ENCODE measurements at regions not wholly inside any gene's neighbourhood (a gene's known extent, or its start where the extent isn't known, plus 50 kb on each side); places are given as distances from the start of the nearest gene placed in this dataset.
"Not testable (repeated sequence)": the region's sequence is repeated elsewhere in the genome, so short reads cannot be mapped to it uniquely, and the experiment has no call there.

DNA sequence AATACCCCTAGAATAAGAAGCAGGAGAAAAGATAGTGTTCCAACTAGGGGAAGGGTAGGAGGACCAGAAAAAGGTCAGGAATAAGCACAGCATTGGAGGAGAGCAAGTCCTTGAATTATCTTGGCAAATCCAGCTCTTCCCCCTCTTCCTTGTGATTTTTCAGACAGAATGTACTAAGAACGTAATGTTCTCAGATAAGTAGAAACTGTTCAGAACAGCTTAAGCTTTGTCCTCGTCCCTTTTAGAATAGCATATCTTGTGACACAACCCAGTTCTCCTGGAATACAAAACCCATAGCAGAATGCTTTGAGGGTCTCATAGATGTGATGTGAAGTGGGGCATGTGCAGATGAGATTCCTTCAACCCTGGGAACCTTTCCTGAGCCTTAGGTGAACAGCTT, 97.4 kb downstream of the EMB start:
- DNase-seq (ENCODE audit: low read depth) = no peak

GRCh38 chr5:50340757-50341156, 100.3 kb downstream of the EMB start:
- no peak for DNase-seq (ENCODE audit: low read depth)

DNA sequence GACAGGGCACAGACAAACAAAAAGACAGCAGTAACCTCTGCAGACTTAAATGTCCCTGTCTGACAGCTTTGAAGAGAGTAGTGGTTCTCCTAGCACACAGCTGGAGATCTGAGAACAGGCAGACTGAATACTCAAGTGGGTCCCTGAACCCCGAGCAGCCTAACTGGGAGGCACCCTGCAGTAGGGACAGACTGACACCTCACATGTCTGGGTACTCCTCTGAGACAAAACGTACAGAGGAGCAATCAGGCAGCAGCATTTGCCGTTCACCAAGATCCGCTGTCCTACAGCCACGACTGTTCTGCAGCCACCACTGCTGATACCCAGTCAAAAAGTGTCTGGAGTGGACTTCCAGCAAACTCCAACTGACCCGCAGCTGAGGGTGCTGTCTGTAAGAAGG, 110.5 kb downstream of the EMB start:
- not testable (repeated sequence) for DNase-seq (ENCODE audit: low read depth)

- no peak for DNase-seq (ENCODE audit: low read depth)
Measured at GRCh38 chr5:50328193-50328729, 112.8 kb downstream of the EMB start.

DNA sequence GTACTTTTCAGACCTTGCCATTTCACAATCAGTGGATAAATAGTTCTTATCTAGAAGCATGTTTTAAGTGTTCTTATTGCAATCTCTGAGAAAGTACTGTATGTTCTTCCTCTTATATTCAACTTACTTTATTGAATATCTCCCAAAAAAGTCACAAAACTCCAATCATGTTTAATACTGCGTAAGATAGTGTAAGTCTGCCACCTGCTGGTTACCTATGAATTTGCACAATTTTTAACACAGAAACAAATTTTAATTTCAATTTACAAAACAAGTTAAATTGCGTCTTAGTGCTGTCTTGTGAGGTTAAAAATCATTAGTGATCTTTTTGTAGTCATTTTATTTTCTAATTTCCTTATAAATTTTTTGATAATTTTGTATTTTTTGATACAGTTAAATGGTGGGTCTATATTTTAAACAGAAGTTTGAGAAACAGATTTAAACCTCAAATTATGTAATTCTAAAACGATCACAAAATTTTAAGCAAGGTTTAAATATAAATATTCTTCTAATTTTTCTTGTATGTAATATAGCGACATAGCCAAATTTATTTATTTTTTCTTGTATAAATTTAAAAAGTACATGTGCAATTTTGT, 115.8 kb downstream of the EMB start:
- DNase-seq (ENCODE audit: low read depth) = peak; percentile 9

DNA sequence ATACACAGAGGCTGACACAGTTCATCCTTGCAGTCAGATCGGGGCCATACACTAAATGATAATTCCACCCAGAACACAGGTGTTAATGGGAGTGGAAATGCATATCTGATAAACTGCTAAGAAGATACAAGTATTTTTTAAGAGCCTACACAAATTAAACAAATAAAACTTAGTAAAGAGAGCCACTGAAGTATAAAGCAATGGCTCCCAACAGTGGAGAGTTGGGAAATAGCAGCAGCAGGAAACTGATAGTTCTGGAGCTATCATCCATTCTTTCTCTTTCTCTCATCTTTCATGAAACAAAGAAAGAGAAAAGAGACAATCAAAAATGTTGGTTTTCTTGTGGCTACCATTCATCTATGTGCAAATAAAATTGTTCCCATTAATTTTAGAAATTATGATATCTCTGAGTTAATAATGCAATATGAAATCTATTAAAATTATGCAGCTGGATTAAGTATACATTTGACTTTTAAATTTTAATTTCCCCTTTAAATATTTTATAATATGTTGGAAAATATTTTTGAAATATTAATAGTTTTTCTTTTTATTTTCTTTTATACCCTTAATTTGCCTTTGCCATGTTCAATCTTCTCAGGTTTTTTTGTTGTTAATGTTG, 120.8 kb downstream of the EMB start:
- peak; percentile 15 for DNase-seq (ENCODE audit: low read depth)

- no peak for DNase-seq (ENCODE audit: low read depth)
Measured at GRCh38 chr5:50318220-50318619, 122.9 kb downstream of the EMB start.

- DNase-seq (ENCODE audit: low read depth) = not testable (repeated sequence)
Measured at GRCh38 chr5:50306488-50306887, 134.6 kb downstream of the EMB start.

DNA sequence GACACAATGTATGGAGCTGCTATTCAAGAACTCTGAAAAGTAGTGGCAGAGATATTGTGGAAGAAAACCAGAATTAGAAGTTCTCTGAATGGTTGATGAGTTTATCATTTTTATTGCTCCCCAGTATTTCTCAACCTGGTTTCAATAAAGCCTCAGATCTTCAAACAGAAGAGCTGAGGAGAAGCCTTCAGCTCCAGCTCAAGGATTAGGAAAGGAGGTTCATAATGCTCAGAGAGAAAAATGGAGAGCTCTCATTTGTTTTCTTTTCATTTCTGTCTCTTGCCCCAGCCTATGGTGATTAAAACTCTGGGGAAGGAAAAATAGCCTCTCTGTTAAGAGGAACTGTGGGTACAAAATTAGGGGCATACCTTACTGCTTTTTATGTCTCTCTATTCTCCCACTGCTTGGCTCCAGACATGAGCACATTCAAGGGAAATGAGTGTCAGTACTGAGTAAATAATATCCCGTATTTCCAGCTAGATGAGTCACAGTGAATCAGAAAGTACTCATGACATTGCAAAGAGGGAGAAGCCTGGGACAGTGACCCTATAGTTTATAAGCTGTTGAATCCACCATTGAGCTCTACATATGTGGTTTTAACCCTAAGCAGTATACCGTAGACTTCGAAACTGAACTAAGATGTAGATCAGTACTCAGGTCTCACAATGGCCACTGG, 138.1 kb downstream of the EMB start:
- DNase-seq (ENCODE audit: low read depth) = peak; percentile 83

DNA sequence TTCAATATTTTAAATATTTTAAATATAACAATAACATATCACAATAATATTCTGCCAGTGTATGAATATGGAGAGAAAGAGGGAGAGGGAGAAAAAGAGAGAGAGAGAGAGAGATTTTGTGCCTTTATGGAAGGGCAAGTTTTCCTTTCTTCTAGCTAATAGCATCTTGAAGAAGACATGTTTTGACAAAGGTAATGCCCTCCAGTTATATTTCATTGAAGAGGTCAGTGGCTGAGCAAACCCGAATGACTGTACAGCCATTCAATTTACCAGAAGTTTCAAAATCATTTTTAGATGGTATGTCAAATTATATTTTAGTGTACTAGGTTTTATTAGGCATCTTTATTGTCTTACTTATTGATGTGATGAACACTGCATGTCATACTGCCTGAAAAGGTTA, 139.3 kb downstream of the EMB start:
- no peak for DNase-seq (ENCODE audit: low read depth)

- no peak for DNase-seq (ENCODE audit: low read depth)
Measured at GRCh38 chr5:50300878-50301277, 140.2 kb downstream of the EMB start.

GRCh38 chr5:50299896-50300295, 141.2 kb downstream of the EMB start:
- DNase-seq (ENCODE audit: low read depth) = no peak

DNA sequence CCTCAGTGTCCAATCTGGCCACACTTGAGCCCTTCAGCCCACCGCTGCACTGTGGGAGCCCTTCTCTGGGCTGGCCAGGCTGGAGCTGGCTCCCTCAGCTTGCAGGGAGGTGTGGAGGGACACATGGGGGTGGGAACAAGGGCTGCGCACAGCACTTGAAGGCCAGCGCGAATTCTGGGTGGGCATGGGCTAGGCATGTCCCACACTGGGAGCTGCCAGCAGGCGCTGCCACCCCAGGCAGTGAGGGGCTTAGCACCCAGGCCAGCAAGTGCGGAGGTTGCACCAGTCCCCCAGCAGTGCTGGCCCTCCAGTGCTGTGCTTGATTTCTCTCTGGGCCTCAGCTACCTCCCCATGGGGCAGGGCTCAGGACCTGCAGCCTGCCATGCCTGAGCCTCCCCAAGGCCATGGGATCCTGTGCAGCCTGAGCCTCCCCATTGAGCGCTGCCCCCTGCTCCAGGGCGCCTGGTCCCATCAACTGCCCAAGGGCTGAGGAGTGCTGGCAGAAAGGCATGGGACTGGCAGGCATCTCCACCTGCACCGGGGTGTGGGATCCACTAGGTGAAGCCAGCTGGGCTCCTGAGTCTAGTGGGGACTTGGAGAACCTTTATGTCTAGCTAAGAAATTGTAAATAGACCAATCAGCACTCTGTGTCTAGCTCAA, 148.2 kb downstream of the EMB start:
- DNase-seq (ENCODE audit: low read depth) = no peak

DNA sequence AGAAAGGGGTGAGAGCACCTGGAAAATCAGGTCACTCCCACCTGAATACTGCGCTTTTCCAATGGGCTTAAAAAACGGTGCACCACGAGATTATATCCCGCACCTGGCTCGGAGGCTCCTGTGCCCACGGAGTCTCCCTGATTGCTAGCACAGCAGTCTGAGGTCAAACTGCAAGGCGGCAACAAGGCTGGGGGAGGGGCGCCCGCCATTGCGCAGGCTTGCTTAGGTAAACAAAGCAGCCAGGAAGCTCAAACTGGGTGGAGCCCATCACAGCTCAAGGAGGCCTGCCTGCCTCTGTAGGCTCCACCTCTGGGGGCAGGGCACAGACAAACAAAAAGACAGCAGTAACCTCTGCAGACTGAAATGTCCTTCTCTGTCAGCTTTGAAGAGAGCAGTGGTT, 160.6 kb downstream of the EMB start:
- DNase-seq (ENCODE audit: low read depth) = not testable (repeated sequence)
